SK-N-SH (cell line): ENCODE measurements at regions not wholly inside any gene's neighbourhood (a gene's known extent, or its start where the extent isn't known, plus 50 kb on each side); places are given as distances from the start of the nearest gene placed in this dataset.

Experiments used
- CTCF ChIA-PET: fragments of 300-600, 350-600 bp; formaldehyde crosslinking; extraction: SDS; loops from one replicate; lab custom pipeline; 2021; lab: Yijun Ruan, JAX
- POLR2A ChIA-PET: fragments of 350-600 bp; sonication (Branson Sonifier 250); formaldehyde crosslinking; extraction: SDS; loops from one replicate; lab custom pipeline; 2020; ENCODE audit warnings: antibody characterized with exemption, inconsistent platforms; lab: Yijun Ruan, JAX
- DNase-seq: peaks from one replicate; pipeline ENCODE4 v3.0.0; 2012
- H2AFZ ChIP-seq: fragments of 200-600 bp; sonication (generic); 2 replicates; pipeline ENCODE4 v1.8.1; 2016; ENCODE audit warnings: antibody characterized with exemption, mild to moderate bottlenecking, low read depth
- H3F3A ChIP-seq: fragments of 200-600 bp; sonication (generic); replicated peaks from 2 replicates; pipeline ENCODE3; 2016; ENCODE audit warnings: antibody characterized with exemption, mild to moderate bottlenecking; ENCODE audit not compliant: insufficient read depth
- H3K27ac ChIP-seq, 2 experiments: fragments of 200-500 bp in 1 of 2; fragments of 200-600 bp in 1 of 2; sonication (Bioruptor generic) in 1 of 2; sonication (generic), shearing (Covaris generic) in 1 of 2; 2 replicates each; pipeline versions ENCODE4 v1.5.1 to v1.6.1; 2014 to 2016; ENCODE audit warnings: low read depth in 2 of 2, inconsistent platforms in 1 of 2, low read length in 1 of 2, mild to moderate bottlenecking in 1 of 2, mixed read lengths in 1 of 2
- H3K27me3 ChIP-seq: fragments of 200-600 bp; sonication (generic), shearing (Covaris generic); 2 replicates; pipeline ENCODE4 v1.6.1; 2016; ENCODE audit warnings: mixed run types; ENCODE audit not compliant: insufficient read depth
- H3K36me3 ChIP-seq, 2 experiments: fragments of 200-500 bp in 1 of 2; fragments of 200-600 bp in 1 of 2; sonication (Bioruptor generic) in 1 of 2; sonication (generic) in 1 of 2; replicated peaks in 1 of 2; 2 replicates each; pipeline versions ENCODE3 to v1.5.1; 2014 to 2016; ENCODE audit warnings: low read length in 1 of 2, mild to moderate bottlenecking in 1 of 2; ENCODE audit not compliant: insufficient read depth in 2 of 2, control insufficient read depth in 1 of 2
- H3K4me1 ChIP-seq, 2 experiments: fragments of 200-500 bp in 1 of 2; fragments of 200-600 bp in 1 of 2; sonication (Bioruptor generic) in 1 of 2; sonication (generic), shearing (Covaris generic) in 1 of 2; 2 replicates each; pipeline versions ENCODE4 v1.5.1 to v1.6.1; 2014 to 2016; ENCODE audit warnings: low read depth in 1 of 2, low read length in 1 of 2, mixed run types in 1 of 2; ENCODE audit not compliant: insufficient read depth in 2 of 2, control insufficient read depth in 1 of 2
- H3K4me2 ChIP-seq: fragments of 200-600 bp; sonication (generic), shearing (Covaris generic); 2 replicates; pipeline ENCODE4 v1.6.1; 2017; ENCODE audit warnings: mixed run types
- H3K4me3 ChIP-seq, 2 experiments: fragments of 200-500 bp in 1 of 2; fragments of 200-600 bp in 1 of 2; sonication (Bioruptor generic) in 1 of 2; sonication (generic), shearing (Covaris generic) in 1 of 2; 2 replicates each; pipeline versions ENCODE4 v1.5.1 to v1.8.1; 2014 to 2016; ENCODE audit warnings: low read depth in 2 of 2, inconsistent platforms in 1 of 2, low read length in 1 of 2, mild to moderate bottlenecking in 1 of 2, mixed read lengths in 1 of 2, moderate library complexity in 1 of 2
- H3K79me2 ChIP-seq: fragments of 200-600 bp; sonication (generic); 2 replicates; pipeline ENCODE4 v1.8.1; 2017; ENCODE audit warnings: mild to moderate bottlenecking; ENCODE audit not compliant: insufficient read depth
- H3K9ac ChIP-seq: fragments of 200-600 bp; sonication (generic); 2 replicates; pipeline ENCODE4 v1.6.1; 2017; ENCODE audit warnings: mixed run types
- H3K9me2 ChIP-seq: fragments of 200-600 bp; sonication (generic); 2 replicates; pipeline ENCODE4 v1.6.1; 2017; ENCODE audit warnings: mixed run types
- H3K9me3 ChIP-seq: fragments of 200-600 bp; sonication (generic); 2 replicates; pipeline ENCODE4 v1.6.1; 2017; ENCODE audit warnings: mixed run types, mild to moderate bottlenecking, moderate library complexity
- H4K20me1 ChIP-seq: fragments of 200-600 bp; sonication (generic); 2 replicates; pipeline ENCODE4 v1.6.1; 2017; ENCODE audit warnings: mild to moderate bottlenecking, mixed run types; ENCODE audit not compliant: insufficient read depth
- CHD2 ChIP-seq: fragments of 150-350 bp; IDR thresholded peaks from 2 replicates; pipeline ENCODE4 v1.6.1; 2018; ENCODE audit warnings: low read length; ENCODE audit not compliant: partially characterized antibody
- ELF1 ChIP-seq: IDR thresholded peaks from 2 replicates; pipeline ENCODE4 v1.4.0; 2012
- EP300 ChIP-seq, 2 experiments: IDR thresholded peaks; 2 replicates each; pipeline versions ENCODE4 v1.4.0 to v1.6.1; 2012; ENCODE audit warnings: borderline replicate concordance in 1 of 2, low read depth in 1 of 2, low read length in 1 of 2
- EZH2phosphoT487 ChIP-seq: fragments of 200-600 bp; sonication (generic); IDR thresholded peaks from 2 replicates; pipeline ENCODE4 v1.6.1; 2017; ENCODE audit warnings: low read depth, mixed run types, mild to moderate bottlenecking, antibody characterized with exemption, moderate library complexity, borderline replicate concordance
- FOSL2 ChIP-seq: IDR thresholded peaks from 2 replicates; pipeline ENCODE4 v1.4.0; 2012; ENCODE audit warnings: low read depth, mild to moderate bottlenecking, moderate library complexity, borderline replicate concordance
- FOXJ3 ChIP-seq: sonication (generic); formaldehyde crosslinking; IDR thresholded peaks from 2 replicates; pipeline ENCODE4 v1.5.1; 2020; ENCODE audit warnings: mild to moderate bottlenecking, missing genetic modification reagents
- FOXM1 ChIP-seq: IDR thresholded peaks from 2 replicates; pipeline ENCODE4 v1.4.0; 2012; ENCODE audit warnings: low read depth, mild to moderate bottlenecking
- GABPA ChIP-seq: IDR thresholded peaks from 2 replicates; pipeline ENCODE4 v1.4.0; 2012; ENCODE audit warnings: low read depth, mild to moderate bottlenecking
- GATA2 ChIP-seq: sonication (generic); formaldehyde crosslinking; IDR thresholded peaks from 2 replicates; pipeline ENCODE4 v1.5.0; 2020; ENCODE audit warnings: mild to moderate bottlenecking, missing genetic modification reagents
- MAX ChIP-seq: IDR thresholded peaks from 2 replicates; pipeline ENCODE4 v1.4.0; 2012; ENCODE audit warnings: low read depth
- MXI1 ChIP-seq: IDR thresholded peaks from 2 replicates; pipeline ENCODE4 v1.6.1; 2012; ENCODE audit warnings: mild to moderate bottlenecking, low read depth, low read length, improper control_type of control experiment
- NFIC ChIP-seq: IDR thresholded peaks from 2 replicates; pipeline ENCODE4 v1.4.0; 2012; ENCODE audit warnings: borderline replicate concordance
- NRF1 ChIP-seq: IDR thresholded peaks from 2 replicates; pipeline ENCODE4 v1.6.1; 2012; ENCODE audit warnings: low read depth, mild to moderate bottlenecking, low read length
- RCOR1 ChIP-seq: fragments of 150-350 bp; IDR thresholded peaks from 2 replicates; pipeline ENCODE4 v1.6.1; 2017; ENCODE audit warnings: antibody characterized with exemption, low read length
- SMC3 ChIP-seq: IDR thresholded peaks from 2 replicates; pipeline ENCODE4 v1.6.1; 2012; ENCODE audit warnings: low read depth, low read length, improper control_type of control experiment
- TAF1 ChIP-seq: IDR thresholded peaks from 2 replicates; pipeline ENCODE4 v1.6.1; 2012; ENCODE audit warnings: low read depth, mild to moderate bottlenecking, low read length, moderate library complexity, borderline replicate concordance
- TEAD4 ChIP-seq: IDR thresholded peaks from 2 replicates; pipeline ENCODE4 v1.4.0; 2012; ENCODE audit warnings: mild to moderate bottlenecking, borderline replicate concordance; ENCODE audit not compliant: insufficient read depth
- USF1 ChIP-seq: IDR thresholded peaks from 2 replicates; pipeline ENCODE4 v1.4.0; 2012; ENCODE audit warnings: low read depth, borderline replicate concordance
- USF2 ChIP-seq: fragments of 150-350 bp; IDR thresholded peaks from 2 replicates; pipeline ENCODE4 v1.6.1; 2017; ENCODE audit warnings: antibody characterized with exemption, low read length, low read depth, borderline replicate concordance
- YY1 ChIP-seq: IDR thresholded peaks from 2 replicates; pipeline ENCODE4 v1.4.0; 2012; ENCODE audit warnings: low read depth, mild to moderate bottlenecking
- WGBS: methylation state at CpG from one replicate; pipeline ENCODE4 v1.1.6; 2017; ENCODE audit warnings: low lambda C conversion rate; 5-methylcytosine and 5-hydroxymethylcytosine counted together

GRCh38 chr16:56113223-56113622 is 78.1 kb upstream of the GNAO1 start:
- no peak overlapping the region for H3K4me2 ChIP-seq
- no peak for DNase-seq
- H3K9me3 ChIP-seq, result no peaks in the 10 kb centered on the region
- ChIA-PET POLR2A (interaction anchor here (0.9 kb wide), 1 partner anchor 9 kb away, joined by 4 read pairs; no protein-coding TSS in a partner anchor), CTCF (interaction anchor here (1.5 kb wide), 1 partner anchor 197 kb away, joined by 3 read pairs; no protein-coding TSS in a partner anchor)
- H3K79me2 ChIP-seq, result no peaks in the 10 kb centered on the region
- 36% methylated on average over 2 of the region's 2 CpGs for WGBS
- no peaks in the 10 kb centered on the region for H3K27me3 ChIP-seq
- H3K4me1 ChIP-seq, result no peaks in the 10 kb centered on the region; a peak in 1 of 4 replicates
- no peak for TF ChIP-seq NRF1
- no peak for TF ChIP-seq GATA2 (CRISPR knock-in tag)
- TF ChIP-seq EZH2phosphoT487, result no peak
- TF ChIP-seq USF1, result no peak
- no peak for TF ChIP-seq TEAD4
- no peak for TF ChIP-seq CHD2
- TF ChIP-seq MAX, result no peak
- TF ChIP-seq YY1, result no peak
- no peak for TF ChIP-seq RCOR1
- TF ChIP-seq FOXJ3, result no peak
- TF ChIP-seq NFIC, result no peak
- no peak for TF ChIP-seq ELF1
- no peak for TF ChIP-seq FOXM1
- TF ChIP-seq TAF1, result no peak
- no peak for TF ChIP-seq FOSL2
- no peak for TF ChIP-seq EP300 (IDR thresholded peaks at IDR 0.05; ENCODE audit: borderline replicate concordance in 1 of 2, low read depth in 1 of 2, low read length in 1 of 2)
- TF ChIP-seq USF2, result no peak
- TF ChIP-seq SMC3, result no peak
- no peak for TF ChIP-seq GABPA
- no peak for TF ChIP-seq MXI1
- H3K9me2 ChIP-seq, result no peaks in the 10 kb centered on the region
- no peak overlapping the region for H2AFZ ChIP-seq
- no peaks in the 10 kb centered on the region for H3F3A ChIP-seq
- H3K9ac ChIP-seq, result no peak overlapping the region
- no peak overlapping the region for H3K4me3 ChIP-seq
- no peaks in the 10 kb centered on the region for H3K36me3 ChIP-seq
- H3K27ac ChIP-seq, result no peak overlapping the region
- H4K20me1 ChIP-seq, result no peaks in the 10 kb centered on the region
